H9 (cell line): ENCODE measurements at regions not wholly inside any gene's neighbourhood (a gene's known extent, or its start where the extent isn't known, plus 50 kb on each side); places are given as distances from the start of the nearest gene placed in this dataset.

Source experiments
- DNase-seq: peaks from one replicate; pipeline ENCODE4 v3.0.0-alpha.2; 2017
- H2AFZ ChIP-seq: one replicate; pipeline ENCODE4 v1.6.1; 2013; ENCODE audit warnings: mild to moderate bottlenecking, low read length, control low read depth, moderate library complexity
- H2AK5ac ChIP-seq: 2 replicates; pipeline ENCODE4 v1.6.1; 2013; ENCODE audit warnings: low read length, control low read depth, mixed read lengths; ENCODE audit not compliant: insufficient read length
- H2BK120ac ChIP-seq: one replicate; pipeline ENCODE4 v1.6.1; 2013; ENCODE audit warnings: low read depth, mild to moderate bottlenecking, low read length, control low read depth, inconsistent platforms; ENCODE audit not compliant: poor library complexity, severe bottlenecking
- H2BK12ac ChIP-seq: 2 replicates; pipeline ENCODE4 v1.6.1; 2013; ENCODE audit warnings: low read length, control low read depth, mixed read lengths, low read depth; ENCODE audit not compliant: insufficient read length
- H2BK15ac ChIP-seq: 2 replicates; pipeline ENCODE4 v1.6.1; 2013; ENCODE audit warnings: low read depth, low read length, control low read depth
- H2BK20ac ChIP-seq: one replicate; pipeline ENCODE4 v1.6.1; 2013; ENCODE audit warnings: low read depth, mild to moderate bottlenecking, low read length, control low read depth, inconsistent platforms; ENCODE audit not compliant: poor library complexity, severe bottlenecking
- H2BK5ac ChIP-seq: 2 replicates; pipeline ENCODE4 v1.6.1; 2013; ENCODE audit warnings: low read length, control low read depth, mixed read lengths; ENCODE audit not compliant: insufficient read length
- H3K14ac ChIP-seq: 2 replicates; pipeline ENCODE4 v1.6.1; 2013; ENCODE audit warnings: low read length, control low read depth; ENCODE audit not compliant: insufficient read depth
- H3K18ac ChIP-seq: 2 replicates; pipeline ENCODE4 v1.6.1; 2013; ENCODE audit warnings: low read depth, mild to moderate bottlenecking, mixed read lengths, low read length, control low read depth; ENCODE audit not compliant: insufficient read length
- H3K23ac ChIP-seq: 2 replicates; pipeline ENCODE4 v1.6.1; 2013; ENCODE audit warnings: low read length, control low read depth, mixed read lengths, low read depth; ENCODE audit not compliant: insufficient read length
- H3K23me2 ChIP-seq: 2 replicates; pipeline ENCODE4 v1.6.1; 2013; ENCODE audit warnings: low read depth, mild to moderate bottlenecking, mixed read lengths, low read length, control low read depth; ENCODE audit not compliant: insufficient read length, poor library complexity, severe bottlenecking
- H3K27ac ChIP-seq: 2 replicates; pipeline ENCODE4 v1.5.1; 2013; ENCODE audit warnings: low read length, control low read depth, mixed read lengths, low read depth; ENCODE audit not compliant: insufficient read length
- H3K27me3 ChIP-seq: 2 replicates; pipeline ENCODE4 v1.6.1; 2013; ENCODE audit warnings: low read length, control low read depth, inconsistent platforms; ENCODE audit not compliant: insufficient read depth
- H3K4ac ChIP-seq: 2 replicates; pipeline ENCODE4 v1.6.1; 2013; ENCODE audit warnings: low read depth, mild to moderate bottlenecking, control low read depth, inconsistent platforms, low read length, moderate library complexity
- H3K4me1 ChIP-seq: 2 replicates; pipeline ENCODE4 v1.6.1; 2013; ENCODE audit warnings: low read length, control low read depth, inconsistent platforms; ENCODE audit not compliant: insufficient read depth
- H3K4me2 ChIP-seq: 2 replicates; pipeline ENCODE4 v1.6.1; 2013; ENCODE audit warnings: low read length, control low read depth, mixed read lengths; ENCODE audit not compliant: insufficient read length, insufficient read depth
- H3K56ac ChIP-seq: 2 replicates; pipeline ENCODE4 v1.6.1; 2013; ENCODE audit warnings: low read depth, mild to moderate bottlenecking, mixed read lengths, low read length, control low read depth; ENCODE audit not compliant: insufficient read length
- H3K79me1 ChIP-seq: 2 replicates; pipeline ENCODE4 v1.6.1; 2013; ENCODE audit warnings: low read depth, mild to moderate bottlenecking, moderate library complexity, low read length, control low read depth, inconsistent platforms; ENCODE audit not compliant: insufficient read depth, poor library complexity, severe bottlenecking
- H3K79me2 ChIP-seq: 2 replicates; pipeline ENCODE4 v1.6.1; 2013; ENCODE audit warnings: low read length, control low read depth, inconsistent platforms; ENCODE audit not compliant: insufficient read depth
- H3K9ac ChIP-seq: 2 replicates; pipeline ENCODE4 v1.6.1; 2013; ENCODE audit warnings: low read length, control low read depth, mixed read lengths; ENCODE audit not compliant: insufficient read length; ENCODE audit errors: extremely low read depth
- H3K9me3 ChIP-seq: one replicate; pipeline ENCODE4 v1.6.1; 2013; ENCODE audit warnings: low read depth, low read length, inconsistent platforms; ENCODE audit not compliant: control insufficient read depth
- H3T11ph ChIP-seq: one replicate; pipeline ENCODE4 v1.6.1; 2013; ENCODE audit warnings: mild to moderate bottlenecking, low read length, control low read depth, inconsistent platforms
- H4K20me1 ChIP-seq: one replicate; pipeline ENCODE4 v1.6.1; 2013; ENCODE audit not compliant: control insufficient read depth, insufficient read length, insufficient read depth
- H4K5ac ChIP-seq: 2 replicates; pipeline ENCODE4 v1.6.1; 2013; ENCODE audit warnings: low read depth, mild to moderate bottlenecking, mixed read lengths, low read length, control low read depth; ENCODE audit not compliant: insufficient read length
- H4K8ac ChIP-seq: replicated peaks from 2 replicates; pipeline ENCODE4 v1.6.1; 2013; ENCODE audit warnings: low read length, control low read depth, mixed read lengths, low read depth; ENCODE audit not compliant: insufficient read length
- H4K91ac ChIP-seq: 2 replicates; pipeline ENCODE4 v1.6.1; 2013; ENCODE audit warnings: low read depth, mild to moderate bottlenecking, moderate library complexity, mixed read lengths, low read length, control low read depth; ENCODE audit not compliant: insufficient read length
- H3K27ac Mint-ChIP-seq, 3 experiments: 2 replicates in 2 of 3; 3 replicates in 1 of 3; pipeline ENCODE4 v1.8.0; 2020 to 2021; ENCODE audit warnings: mixed read lengths in 3 of 3, mild to moderate bottlenecking in 1 of 3, moderate library complexity in 1 of 3
- H3K27me3 Mint-ChIP-seq: 2 replicates; pipeline ENCODE4 v1.8.0; 2021; ENCODE audit warnings: low read depth, mild to moderate bottlenecking, moderate library complexity, mixed read lengths
- H3K36me3 Mint-ChIP-seq, 3 experiments: 2 replicates in 2 of 3; 3 replicates in 1 of 3; pipeline ENCODE4 v1.8.0; 2020 to 2021; ENCODE audit warnings: low read depth in 3 of 3, mixed read lengths in 3 of 3; ENCODE audit not compliant: insufficient read depth in 1 of 3
- H3K4me1 Mint-ChIP-seq, 2 experiments: 2 replicates each; pipeline ENCODE4 v1.8.0; 2020; ENCODE audit warnings: mixed read lengths in 2 of 2
- H3K4me3 Mint-ChIP-seq, 2 experiments: 2 replicates in 1 of 2; 3 replicates in 1 of 2; pipeline ENCODE4 v1.8.0; 2020 to 2021; ENCODE audit warnings: mild to moderate bottlenecking in 2 of 2, mixed read lengths in 2 of 2, moderate library complexity in 1 of 2
- H3K9me3 Mint-ChIP-seq, 2 experiments: 2 replicates in 1 of 2; 3 replicates in 1 of 2; pipeline ENCODE4 v1.8.0; 2020; ENCODE audit warnings: mild to moderate bottlenecking in 2 of 2, mixed read lengths in 2 of 2, moderate library complexity in 1 of 2
- CTCF ChIP-seq: fragments of 200-600 bp; sonication (generic); conservative IDR thresholded peaks from 3 replicates; pipeline ENCODE4 v1.8.0; 2021; ENCODE audit warnings: antibody characterized with exemption, mild to moderate bottlenecking
- WGBS: extraction: QIAGEN DNeasy Blood & Tissue Kit; methylation state at CpG from one replicate; pipeline ENCODE4 v1.1.7; 2013; ENCODE audit warnings: missing lambda C conversion rate, low lambda C conversion rate, mixed read lengths; ENCODE audit not compliant: insufficient read length; ENCODE audit errors: extremely low coverage; 5-methylcytosine and 5-hydroxymethylcytosine counted together

DNA sequence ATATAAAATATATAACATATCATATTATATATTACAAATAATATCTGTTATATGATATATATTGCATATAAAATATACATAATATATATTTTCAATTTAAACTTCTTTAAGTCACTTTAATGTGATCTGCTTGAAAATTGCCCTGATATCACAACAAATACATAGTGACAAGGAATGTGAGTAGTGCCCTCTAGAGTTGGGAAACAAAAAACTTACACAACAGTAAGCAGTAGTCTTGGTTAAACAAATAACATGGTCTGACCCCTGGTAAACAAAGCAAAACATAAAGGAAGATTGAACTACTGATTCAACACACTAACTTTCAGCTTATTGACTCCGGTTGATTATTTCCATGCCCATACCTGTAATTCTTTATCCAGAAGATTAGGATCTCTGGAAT, 188.3 kb upstream of the NMUR2 start:
- H2BK20ac ChIP-seq: no peak overlapping the region

More for the DNA sequence above, 188.3 kb upstream of the NMUR2 start:
- no peaks in the 10 kb centered on the region for H4K20me1 ChIP-seq
- H3K4ac ChIP-seq: no peak overlapping the region
- no peak overlapping the region for H2BK12ac ChIP-seq
- no peak overlapping the region for H3K9ac ChIP-seq
- no peaks in the 10 kb centered on the region for H3K9me3 ChIP-seq
- H3K18ac ChIP-seq: no peak overlapping the region
- no peak overlapping the region for H2AK5ac ChIP-seq
- H3K56ac ChIP-seq: no peak overlapping the region
- H2BK15ac ChIP-seq: no peak overlapping the region
- no CpG with 5 or more reads among the region's 1 CpG for WGBS
- no peak for DNase-seq
- no peaks in the 10 kb centered on the region for H3K4me1 ChIP-seq
- H3K23me2 ChIP-seq: no peaks in the 10 kb centered on the region
- no peaks in the 10 kb centered on the region; a peak in 1 of 7 replicates for H3K36me3 Mint-ChIP-seq
- no peak overlapping the region for H3T11ph ChIP-seq
- H4K5ac ChIP-seq: no peak overlapping the region
- H3K4me2 ChIP-seq: no peak overlapping the region
- H3K79me2 ChIP-seq: no peaks in the 10 kb centered on the region
- H2BK5ac ChIP-seq: no peak overlapping the region
- peaks cover 3% of the 10 kb centered on the region; the same call in 1 of the 2 replicates for H3K27me3 Mint-ChIP-seq
- H3K27ac Mint-ChIP-seq: no peak overlapping the region
- peak; percentile 60 for TF ChIP-seq CTCF
- H3K9me3 Mint-ChIP-seq: peaks cover 5 to 6% of the 10 kb centered on the region in 2 experiments; a peak in 4 of 5 replicates
- no peak overlapping the region for H3K14ac ChIP-seq
- no peak overlapping the region for H2AFZ ChIP-seq
- no peak overlapping the region for H3K27ac ChIP-seq
- no peak overlapping the region for H4K91ac ChIP-seq
- no peak overlapping the region for H2BK120ac ChIP-seq
- H3K4me3 Mint-ChIP-seq: no peak overlapping the region
- H3K23ac ChIP-seq: no peak overlapping the region
- H3K4me1 Mint-ChIP-seq: peaks cover 0 to 3% of the 10 kb centered on the region in 2 experiments; a peak in 1 of 4 replicates
- H3K79me1 ChIP-seq: no peaks in the 10 kb centered on the region
- no peaks in the 10 kb centered on the region for H3K27me3 ChIP-seq
- H4K8ac ChIP-seq: no peak overlapping the region
